ENCODE measurements at regions not wholly inside any gene's neighbourhood (a gene's known extent, or its start where the extent isn't known, plus 50 kb on each side); places are given as distances from the start of the nearest gene placed in this dataset.

DNA sequence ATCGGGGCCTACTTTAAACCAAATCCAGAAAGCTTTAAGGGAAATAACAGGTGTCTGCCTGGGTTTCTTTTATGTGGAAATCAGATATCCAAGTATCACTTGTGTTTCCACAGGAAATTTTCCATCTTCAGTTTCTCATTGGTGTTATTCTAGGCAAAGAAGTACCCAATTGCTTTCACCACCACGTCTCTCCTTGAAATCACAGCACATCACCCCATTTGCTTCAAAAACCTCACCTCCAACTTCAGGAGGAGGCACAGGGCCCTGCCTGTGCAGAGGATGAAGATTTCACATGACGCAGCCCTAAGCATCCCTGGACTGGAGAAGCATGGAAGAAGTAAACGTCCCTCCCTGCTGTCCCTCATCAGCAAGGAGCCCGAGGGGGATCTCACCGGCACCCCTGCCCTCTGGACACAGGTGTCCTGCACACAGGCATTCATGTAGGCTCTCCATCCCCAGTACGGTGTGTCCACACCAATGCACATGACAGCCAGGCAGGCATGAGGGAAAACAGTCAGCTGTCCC is 182.3 kb downstream of the TBXT start:
- Histone ChIP-seq H3K4me1 (ENCODE audit: insufficient read depth) (peaks cover 11% of the 10 kb centered on the region), H3K9me2 (replicated peaks; ENCODE audit: insufficient read depth) (no peaks in the 10 kb centered on the region), H3K27ac (no peak overlapping the region), H3K9me3 (ENCODE audit: low read depth) (no peaks in the 10 kb centered on the region), H3K27me3 (peaks cover 72% of the 10 kb centered on the region), H4K20me1 (ENCODE audit: insufficient read depth, poor library complexity, severe bottlenecking) (no peaks in the 10 kb centered on the region), H3K79me2 (no peaks in the 10 kb centered on the region), H2AFZ (no peak overlapping the region), H3K4me3 (no peak overlapping the region), H3K4me2 (no peak overlapping the region), H3K36me3 (replicated peaks; ENCODE audit: insufficient read depth, low read depth) (no peaks in the 10 kb centered on the region)
- no peak for DNase-seq (ENCODE audit: low spot score)
- WGBS (ENCODE audit: low lambda C conversion rate, missing lambda C conversion rate) = 66% methylated on average over 7 of the region's 7 CpGs
- TF ChIP-seq, protein P1, sequence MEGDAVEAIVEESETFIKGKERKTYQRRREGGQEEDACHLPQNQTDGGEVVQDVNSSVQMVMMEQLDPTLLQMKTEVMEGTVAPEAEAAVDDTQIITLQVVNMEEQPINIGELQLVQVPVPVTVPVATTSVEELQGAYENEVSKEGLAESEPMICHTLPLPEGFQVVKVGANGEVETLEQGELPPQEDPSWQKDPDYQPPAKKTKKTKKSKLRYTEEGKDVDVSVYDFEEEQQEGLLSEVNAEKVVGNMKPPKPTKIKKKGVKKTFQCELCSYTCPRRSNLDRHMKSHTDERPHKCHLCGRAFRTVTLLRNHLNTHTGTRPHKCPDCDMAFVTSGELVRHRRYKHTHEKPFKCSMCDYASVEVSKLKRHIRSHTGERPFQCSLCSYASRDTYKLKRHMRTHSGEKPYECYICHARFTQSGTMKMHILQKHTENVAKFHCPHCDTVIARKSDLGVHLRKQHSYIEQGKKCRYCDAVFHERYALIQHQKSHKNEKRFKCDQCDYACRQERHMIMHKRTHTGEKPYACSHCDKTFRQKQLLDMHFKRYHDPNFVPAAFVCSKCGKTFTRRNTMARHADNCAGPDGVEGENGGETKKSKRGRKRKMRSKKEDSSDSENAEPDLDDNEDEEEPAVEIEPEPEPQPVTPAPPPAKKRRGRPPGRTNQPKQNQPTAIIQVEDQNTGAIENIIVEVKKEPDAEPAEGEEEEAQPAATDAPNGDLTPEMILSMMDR (IDR thresholded peaks at IDR 0.05; ENCODE audit: poor library complexity) = no peak
- TF ChIP-seq EZH2 (IDR thresholded peaks at IDR 0.05; ENCODE audit: borderline replicate concordance) (no peak), EZH2phosphoT487 (IDR thresholded peaks at IDR 0.05; ENCODE audit: low read depth, severe bottlenecking, unreplicated experiment) (no peak)

DNA sequence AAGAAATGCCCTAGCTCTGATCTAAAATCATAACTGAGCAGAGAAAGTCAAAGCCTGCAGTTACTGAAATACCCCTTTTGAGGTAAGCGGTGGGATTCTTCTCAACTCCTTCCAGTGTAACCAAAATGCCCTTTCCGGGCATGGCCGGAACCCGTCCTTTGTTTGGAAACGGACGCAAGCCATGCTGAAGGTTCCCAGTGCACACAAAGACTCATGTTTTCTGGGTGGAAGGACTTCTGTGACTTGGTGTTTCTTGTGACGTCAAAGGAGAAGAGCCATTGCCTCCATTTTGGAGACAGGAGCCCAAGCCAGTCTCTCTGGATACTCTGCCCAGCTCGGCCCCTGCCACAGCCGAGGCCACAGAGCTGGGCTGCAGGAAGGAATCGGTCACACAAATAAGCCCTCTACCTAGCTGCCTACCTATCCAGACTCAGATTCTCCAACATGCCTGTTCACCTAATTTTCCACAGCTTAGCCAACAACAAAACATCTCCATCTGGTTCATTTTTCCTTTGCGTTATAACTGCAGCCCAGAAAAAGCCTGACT is 182.8 kb downstream of the TBXT start:
- Histone ChIP-seq H3K27ac (no peak overlapping the region), H3K79me2 (no peaks in the 10 kb centered on the region), H3K9me3 (ENCODE audit: low read depth) (no peaks in the 10 kb centered on the region), H3K4me2 (no peak overlapping the region), H3K4me1 (ENCODE audit: insufficient read depth) (peaks cover 11% of the 10 kb centered on the region), H3K4me3 (no peak overlapping the region), H4K20me1 (ENCODE audit: insufficient read depth, poor library complexity, severe bottlenecking) (no peaks in the 10 kb centered on the region), H3K36me3 (replicated peaks; ENCODE audit: insufficient read depth, low read depth) (no peaks in the 10 kb centered on the region), H3K9me2 (replicated peaks; ENCODE audit: insufficient read depth) (no peaks in the 10 kb centered on the region), H2AFZ (no peak overlapping the region), H3K27me3 (peaks cover 71% of the 10 kb centered on the region)
- no peak for DNase-seq (ENCODE audit: low spot score)
- WGBS (ENCODE audit: low lambda C conversion rate, missing lambda C conversion rate) = 89% methylated on average over 11 of the region's 11 CpGs
- no peak for TF ChIP-seq EZH2phosphoT487 (IDR thresholded peaks at IDR 0.05; ENCODE audit: low read depth, severe bottlenecking, unreplicated experiment)
- TF ChIP-seq, protein P1 (IDR thresholded peaks at IDR 0.05; ENCODE audit: poor library complexity) = no peak
- TF ChIP-seq EZH2 (IDR thresholded peaks at IDR 0.05; ENCODE audit: borderline replicate concordance) = no peak

DNA sequence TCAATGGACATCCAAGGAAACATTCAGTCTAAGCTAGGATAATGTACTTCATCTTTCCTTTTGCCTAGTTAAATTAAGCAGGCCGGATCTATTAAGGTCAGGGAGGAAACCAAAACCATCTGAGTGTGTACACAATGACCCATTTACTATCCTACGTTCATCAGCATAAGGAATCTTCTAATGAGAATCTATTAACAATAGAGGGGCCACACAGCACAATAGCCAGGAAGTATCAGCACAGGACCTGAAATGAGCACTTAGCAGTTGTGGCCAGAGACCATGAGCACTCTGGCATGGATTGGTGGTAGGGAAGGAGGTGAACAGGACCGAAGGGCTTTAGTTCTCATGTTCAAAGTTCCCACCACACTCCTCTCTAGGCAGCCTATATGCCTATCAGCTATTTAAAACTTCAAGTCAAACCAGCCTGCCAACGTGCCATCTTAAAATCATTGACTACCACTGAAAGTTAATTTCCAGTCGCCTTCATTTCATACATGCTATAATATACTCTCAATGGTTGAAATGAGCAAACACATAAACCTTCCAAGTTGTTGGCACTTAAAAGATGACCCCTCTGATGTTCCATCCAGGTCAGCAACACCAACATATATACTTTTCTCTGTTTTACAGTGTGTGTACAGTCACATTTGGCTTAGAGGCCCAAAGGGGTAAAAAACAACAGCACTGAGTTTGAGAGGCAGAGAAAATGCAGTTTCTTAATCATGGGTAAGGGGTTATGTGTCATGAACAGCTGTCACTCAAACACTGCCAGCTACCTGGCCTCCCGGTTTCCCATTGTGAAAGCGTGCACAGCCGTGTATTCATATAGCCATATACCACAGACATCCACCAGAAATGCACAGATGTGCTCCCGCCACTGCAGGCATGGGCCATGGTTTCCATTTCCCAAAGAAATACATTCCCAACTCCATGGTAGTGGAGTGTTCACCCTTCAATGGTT is 184.3 kb downstream of the TBXT start:
- Histone ChIP-seq H3K9me2 (replicated peaks; ENCODE audit: insufficient read depth) (no peaks in the 10 kb centered on the region), H3K79me2 (no peaks in the 10 kb centered on the region), H3K4me2 (no peak overlapping the region), H3K27me3 (peaks cover 60% of the 10 kb centered on the region), H4K20me1 (ENCODE audit: insufficient read depth, poor library complexity, severe bottlenecking) (no peaks in the 10 kb centered on the region), H3K9me3 (ENCODE audit: low read depth) (no peaks in the 10 kb centered on the region), H3K4me3 (no peak overlapping the region), H3K36me3 (replicated peaks; ENCODE audit: insufficient read depth, low read depth) (no peaks in the 10 kb centered on the region), H2AFZ (no peak overlapping the region), H3K27ac (no peak overlapping the region), H3K4me1 (ENCODE audit: insufficient read depth) (peaks cover 11% of the 10 kb centered on the region)
- DNase-seq (ENCODE audit: low spot score) = no peak
- TF ChIP-seq, protein P1 (IDR thresholded peaks at IDR 0.05; ENCODE audit: poor library complexity) = no peak
- no peak for TF ChIP-seq EZH2phosphoT487 (IDR thresholded peaks at IDR 0.05; ENCODE audit: low read depth, severe bottlenecking, unreplicated experiment)
- no peak for TF ChIP-seq EZH2 (IDR thresholded peaks at IDR 0.05; ENCODE audit: borderline replicate concordance)
- 80% methylated on average over 9 of the region's 9 CpGs for WGBS (ENCODE audit: low lambda C conversion rate, missing lambda C conversion rate)

Measured in hepatocyte (in vitro differentiated cells).